Ovary (tissue), 7 donors: ENCODE measurements at regions not wholly inside any gene's neighbourhood (a gene's known extent, or its start where the extent isn't known, plus 50 kb on each side); places are given as distances from the start of the nearest gene placed in this dataset.

ENCODE experiments used
- DNase-seq, 5 donors: peaks; one replicate each; pipeline ENCODE4 v3.0.0-alpha.2; 2019 to 2020
- H3K27ac ChIP-seq, 2 donors: fragments of 200-600 bp; one replicate each; pipeline versions ENCODE4 v1.5.1 to v1.8.0; 2019 to 2022
- H3K27me3 ChIP-seq: fragments of 200-600 bp; one replicate; pipeline ENCODE4 v1.8.0; 2022
- H3K36me3 ChIP-seq: fragments of 200-600 bp; sonication (generic); one replicate; pipeline ENCODE4 v1.5.1; 2019
- H3K4me1 ChIP-seq: one replicate; pipeline ENCODE4 v1.8.1; 2013; ENCODE audit warnings: mild to moderate bottlenecking, moderate library complexity; ENCODE audit not compliant: insufficient read depth
- H3K4me3 ChIP-seq: fragments of 200-600 bp; sonication (generic); one replicate; pipeline ENCODE4 v1.5.1; 2017
- H3K9me3 ChIP-seq, 2 donors: fragments of 200-600 bp in 1 of 2; sonication (generic) in 1 of 2; one replicate each; pipeline versions ENCODE4 v1.5.1 to v1.8.1; 2013 to 2019; ENCODE audit warnings: mild to moderate bottlenecking in 1 of 2, moderate library complexity in 1 of 2
- EP300 ChIP-seq: sonication (generic); formaldehyde crosslinking; IDR thresholded peaks from one replicate; pipeline ENCODE4 v1.6.1; 2017; ENCODE audit warnings: antibody characterized with exemption
- POLR2A ChIP-seq: fragments of 450-650 bp; IDR thresholded peaks from one replicate; pipeline ENCODE4 v1.6.1; 2017; ENCODE audit warnings: antibody characterized with exemption, mild to moderate bottlenecking, moderate library complexity
- WGBS, 3 donors: extraction: QIAGEN DNeasy Blood & Tissue Kit in 1 of 3; methylation state at CpG; one replicate each; pipeline versions ENCODE4 v1.1.5 to v1.1.7; 2013 to 2017; 5-methylcytosine and 5-hydroxymethylcytosine counted together
- intact Hi-C, 4 donors: fragments of 100-400 bp; cut with DNase I; formaldehyde crosslinking; loops; one replicate each; pipeline versions ENCODE4 v1.11.0 to v1.15.1; 2022 to 2023
- TF ChIP-seq, protein P1 (sequence below), 3 donors: fragments of 450-650 bp in 2 of 3; fragments of 200-600 bp in 1 of 3; IDR thresholded peaks; one replicate each; pipeline versions ENCODE4 v1.5.1 to v1.8.0; 2016 to 2022; ENCODE audit warnings: antibody characterized with exemption in 3 of 3, mild to moderate bottlenecking in 1 of 3
- donor health status: DM: no; HTN: no; CAD: no; lungs with moderate emphysema.
- donor health status: DM: no; HTN: no; CAD: no.
- donor health status: Bipolar disorder and iron deficiency.
- donor health status: DM: no; HTN: no; CAD: no.
- donor health status: DM: yes; HTN: yes; CAD: no.

DNA sequence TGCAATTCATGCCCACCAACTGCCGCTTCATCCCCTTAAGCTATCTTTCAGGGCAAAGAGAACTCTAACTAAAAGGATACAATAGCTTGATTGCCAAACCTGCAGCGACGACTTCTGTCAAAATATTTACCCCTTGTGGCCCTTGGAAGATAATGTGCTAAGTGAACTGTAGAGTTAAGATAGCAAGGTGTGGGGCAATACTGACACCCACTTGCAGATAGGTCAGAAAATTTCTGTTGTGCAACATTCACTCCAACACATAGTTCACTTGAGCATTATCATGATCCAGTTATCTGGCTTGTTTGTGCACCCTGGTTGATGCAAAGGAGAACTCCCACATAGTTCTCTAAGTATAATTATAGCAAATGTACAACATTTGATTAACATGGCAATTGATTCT is 55.6 kb downstream of the RHOXF2B start:
- no peak overlapping the region for H3K4me3 ChIP-seq
- no peaks in the 10 kb centered on the region for H3K4me1 ChIP-seq
- TF ChIP-seq, protein P1, sequence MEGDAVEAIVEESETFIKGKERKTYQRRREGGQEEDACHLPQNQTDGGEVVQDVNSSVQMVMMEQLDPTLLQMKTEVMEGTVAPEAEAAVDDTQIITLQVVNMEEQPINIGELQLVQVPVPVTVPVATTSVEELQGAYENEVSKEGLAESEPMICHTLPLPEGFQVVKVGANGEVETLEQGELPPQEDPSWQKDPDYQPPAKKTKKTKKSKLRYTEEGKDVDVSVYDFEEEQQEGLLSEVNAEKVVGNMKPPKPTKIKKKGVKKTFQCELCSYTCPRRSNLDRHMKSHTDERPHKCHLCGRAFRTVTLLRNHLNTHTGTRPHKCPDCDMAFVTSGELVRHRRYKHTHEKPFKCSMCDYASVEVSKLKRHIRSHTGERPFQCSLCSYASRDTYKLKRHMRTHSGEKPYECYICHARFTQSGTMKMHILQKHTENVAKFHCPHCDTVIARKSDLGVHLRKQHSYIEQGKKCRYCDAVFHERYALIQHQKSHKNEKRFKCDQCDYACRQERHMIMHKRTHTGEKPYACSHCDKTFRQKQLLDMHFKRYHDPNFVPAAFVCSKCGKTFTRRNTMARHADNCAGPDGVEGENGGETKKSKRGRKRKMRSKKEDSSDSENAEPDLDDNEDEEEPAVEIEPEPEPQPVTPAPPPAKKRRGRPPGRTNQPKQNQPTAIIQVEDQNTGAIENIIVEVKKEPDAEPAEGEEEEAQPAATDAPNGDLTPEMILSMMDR (IDR thresholded peaks at IDR 0.05), result no peak
- TF ChIP-seq EP300 (no peak), POLR2A (no peak)
- H3K27me3 ChIP-seq, result no peaks in the 10 kb centered on the region
- 43 to 51% (median 47%) methylated on average over 3 of the region's 3 CpGs for WGBS, 3 donors
- no peaks in the 10 kb centered on the region for H3K36me3 ChIP-seq
- H3K9me3 ChIP-seq, result no peaks in the 10 kb centered on the region
- intact Hi-C loops, result no loop called here
- DNase-seq, result no peak
- no peak overlapping the region for H3K27ac ChIP-seq

DNA sequence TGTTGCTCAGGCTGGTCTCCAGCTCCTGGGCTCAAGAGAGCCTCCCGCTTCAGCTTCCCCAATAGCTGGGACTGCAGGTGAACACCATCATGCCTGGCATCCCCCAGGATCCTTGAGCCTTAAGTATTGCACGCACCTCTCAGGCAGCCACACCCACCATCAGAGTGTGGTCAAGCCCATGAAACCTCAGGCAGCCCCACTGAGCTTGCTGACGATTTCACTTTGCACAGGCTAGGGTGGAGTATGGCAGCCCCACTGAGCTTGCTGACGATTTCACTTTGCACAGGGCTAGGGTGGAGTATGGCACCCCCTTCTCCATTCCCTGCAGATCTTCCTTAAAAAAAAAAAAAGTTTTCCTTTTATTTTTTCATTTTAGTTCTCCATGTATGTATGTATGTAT is 57.2 kb downstream of the RHOXF2B start:
- WGBS, 3 donors, result 58 to 63% (median 61%) methylated on average over 4 of the region's 4 CpGs
- Histone ChIP-seq H3K27me3 (no peaks in the 10 kb centered on the region), H3K9me3 (no peaks in the 10 kb centered on the region), H3K27ac (no peak overlapping the region), H3K36me3 (no peaks in the 10 kb centered on the region), H3K4me3 (no peak overlapping the region), H3K4me1 (no peaks in the 10 kb centered on the region)
- TF ChIP-seq POLR2A (no peak), EP300 (no peak)
- TF ChIP-seq, protein P1 (IDR thresholded peaks at IDR 0.05), result no peak
- no peak for DNase-seq
- intact Hi-C loops, result no loop called here

DNA sequence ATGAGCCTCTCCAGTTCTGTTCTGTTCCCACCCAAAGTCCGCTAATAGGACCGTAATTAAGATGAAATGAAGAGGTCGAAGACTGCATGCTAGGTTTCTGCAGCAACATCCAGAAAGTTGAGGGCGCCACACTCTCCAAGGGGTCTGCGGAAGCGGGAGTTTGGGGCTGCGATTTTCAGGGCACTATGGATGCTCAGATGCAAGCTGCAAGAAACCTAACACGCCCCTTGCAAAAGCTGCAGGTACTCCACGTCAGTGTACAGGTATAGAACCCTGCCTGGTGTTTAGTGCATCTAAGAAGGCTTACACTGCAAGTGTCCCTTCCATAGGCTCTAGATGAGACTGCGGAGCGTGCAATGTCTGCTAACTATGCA is 61.4 kb downstream of the RHOXF2B start:
- intact Hi-C loops, result no loop called here
- 28 to 40% (median 30%) methylated on average over 11 of the region's 11 CpGs for WGBS, 3 donors
- H3K36me3 ChIP-seq, result no peaks in the 10 kb centered on the region
- H3K9me3 ChIP-seq, result no peaks in the 10 kb centered on the region
- H3K27ac ChIP-seq, result no peak overlapping the region
- DNase-seq, result no peak
- H3K27me3 ChIP-seq, result no peaks in the 10 kb centered on the region
- no peak for TF ChIP-seq POLR2A
- TF ChIP-seq EP300, result no peak
- TF ChIP-seq, protein P1 (IDR thresholded peaks at IDR 0.05), result no peak
- no peaks in the 10 kb centered on the region for H3K4me1 ChIP-seq
- H3K4me3 ChIP-seq, result no peak overlapping the region

DNA sequence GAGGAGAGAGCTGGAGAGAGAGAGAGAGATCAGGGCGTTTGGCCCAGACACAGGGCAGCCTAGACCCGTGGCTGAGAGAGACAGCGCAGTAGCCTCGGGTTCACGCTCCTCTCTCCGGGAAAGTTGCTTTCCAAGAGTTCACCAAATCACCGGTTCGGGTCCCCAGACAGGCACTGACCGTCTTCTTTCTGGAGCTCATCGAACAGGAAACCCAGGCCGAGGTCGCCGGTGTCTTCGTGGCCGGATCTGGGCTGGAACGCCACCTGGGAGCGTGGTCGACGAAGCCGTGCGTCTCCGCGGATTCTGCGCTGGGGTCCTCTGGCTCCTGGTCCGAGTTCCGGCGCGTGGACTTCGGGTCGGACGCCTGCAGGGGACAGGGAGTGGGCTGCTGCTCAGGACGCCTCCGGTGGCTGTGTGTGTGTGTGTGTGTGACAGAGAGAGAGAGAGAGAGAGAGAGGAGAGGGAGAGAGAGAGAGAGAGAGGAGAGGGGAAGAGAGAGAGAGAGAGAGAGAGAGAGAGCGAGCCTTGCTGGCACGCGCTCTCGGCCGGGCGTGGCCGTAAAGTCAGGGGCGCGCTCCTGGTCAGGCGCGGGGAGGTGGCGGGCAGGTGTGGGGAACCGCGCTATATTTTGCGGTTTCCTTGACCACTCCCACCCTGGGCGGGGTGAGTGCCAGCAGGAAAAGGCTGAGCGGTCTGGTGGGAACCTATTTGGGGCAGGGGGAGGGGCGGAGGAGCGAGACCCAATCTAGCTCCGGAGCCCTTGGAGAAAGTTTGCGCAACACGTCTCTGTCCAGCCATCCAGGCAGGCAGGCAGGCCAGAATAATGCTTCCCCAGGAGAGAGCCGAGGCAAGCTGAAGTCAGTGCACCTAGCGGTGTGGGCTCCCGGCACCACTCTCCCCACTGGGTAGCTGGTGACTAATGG is 62.1 kb downstream of the RHOXF2B start:
- H3K27me3 ChIP-seq, result no peaks in the 10 kb centered on the region
- H3K9me3 ChIP-seq, result no peaks in the 10 kb centered on the region
- no peaks in the 10 kb centered on the region for H3K4me1 ChIP-seq
- intact Hi-C loops, result no loop called here
- no peak overlapping the region for H3K27ac ChIP-seq
- no peaks in the 10 kb centered on the region for H3K36me3 ChIP-seq
- H3K4me3 ChIP-seq, result peak overlapping the region; percentile 23
- peak in 4 of 5 donors; percentile 21 to 49 (median 40) for DNase-seq
- TF ChIP-seq POLR2A (no peak), EP300 (no peak)
- TF ChIP-seq, protein P1 (IDR thresholded peaks at IDR 0.05), result peak in 1 of 3 donors; percentile 36
- 28 to 37% (median 35%) methylated on average over 57 to 58 of the region's 58 CpGs for WGBS, 3 donors
